ENCODE measurements at regions not wholly inside any gene's neighbourhood (a gene's known extent, or its start where the extent isn't known, plus 50 kb on each side); places are given as distances from the start of the nearest gene placed in this dataset.

GRCh38 chr12:4135919-4136605, 137.5 kb upstream of the CCND2 start:
- Histone ChIP-seq H3K36me3 (no peaks in the 10 kb centered on the region), H3K4me3 (no peak overlapping the region), H3K9me3 (peaks cover 0 to 5% (median 0%) of the 10 kb centered on the region in 3 donors), H3K4me1 (peaks cover 0 to 5% (median 0%) of the 10 kb centered on the region in 3 donors), H3K27me3 (no peaks in the 10 kb centered on the region), H3K27ac (peak overlapping the region in 1 of 4 donors; percentile 16)
- 30 to 56% methylated on average over 11 to 12 of the region's 12 CpGs for WGBS, 2 donors
- DNase-seq = no peak
- intact Hi-C loops (cut with DNase I) = no loop called here
- TF ChIP-seq POLR2A (IDR thresholded peaks at IDR 0.05) (no peak), CTCF (IDR thresholded peaks at IDR 0.05) (no peak)

GRCh38 chr12:4134448-4135263, 138.9 kb upstream of the CCND2 start:
- H3K4me1 ChIP-seq = peaks cover 0 to 5% (median 0%) of the 10 kb centered on the region in 3 donors
- H3K9me3 ChIP-seq = peaks cover 0 to 5% (median 0%) of the 10 kb centered on the region in 3 donors
- DNase-seq = no peak
- H3K27ac ChIP-seq = no peak overlapping the region
- no peaks in the 10 kb centered on the region for H3K27me3 ChIP-seq
- H3K4me3 ChIP-seq = no peak overlapping the region
- no peaks in the 10 kb centered on the region for H3K36me3 ChIP-seq
- WGBS, 2 donors = 64 to 68% methylated on average over 11 of the region's 12 CpGs
- intact Hi-C loops (cut with DNase I) = no loop called here
- no peak for TF ChIP-seq POLR2A (IDR thresholded peaks at IDR 0.05)
- TF ChIP-seq CTCF (IDR thresholded peaks at IDR 0.05) = no peak

- no peak for DNase-seq
- intact Hi-C loops (cut with DNase I) = no loop called here
- TF ChIP-seq CTCF (IDR thresholded peaks at IDR 0.05) (no peak), POLR2A (IDR thresholded peaks at IDR 0.05) (no peak)
- Histone ChIP-seq H3K4me1 (peaks cover 0 to 5% (median 0%) of the 10 kb centered on the region in 3 donors), H3K36me3 (no peaks in the 10 kb centered on the region), H3K9me3 (peaks cover 0 to 5% (median 0%) of the 10 kb centered on the region in 3 donors), H3K27ac (no peak overlapping the region), H3K4me3 (no peak overlapping the region), H3K27me3 (peaks cover 0 to 3% (median 0%) of the 10 kb centered on the region in 4 donors)
- 62 to 65% methylated on average over 12 to 13 of the region's 15 CpGs for WGBS, 2 donors
Observed at GRCh38 chr12:4133636-4134447, 139.7 kb upstream of the CCND2 start.

GRCh38 chr12:4133029-4133428, 140.5 kb upstream of the CCND2 start:
- TF ChIP-seq CTCF (IDR thresholded peaks at IDR 0.05) = no peak
- DNase-seq = no peak
- H3K36me3 ChIP-seq = no peaks in the 10 kb centered on the region
- H3K27me3 ChIP-seq = peaks cover 0 to 3% (median 0%) of the 10 kb centered on the region in 4 donors
- H3K4me1 ChIP-seq = peaks cover 0 to 5% (median 0%) of the 10 kb centered on the region in 3 donors
- WGBS, 2 donors = 89 to 90% methylated on average over 2 to 4 of the region's 5 CpGs
- peaks cover 0 to 5% (median 0%) of the 10 kb centered on the region in 3 donors for H3K9me3 ChIP-seq
- intact Hi-C loops (cut with DNase I) = no loop called here
- no peak overlapping the region for H3K4me3 ChIP-seq
- H3K27ac ChIP-seq = no peak overlapping the region
